A673 (cell line): ENCODE measurements at regions not wholly inside any gene's neighbourhood (a gene's known extent, or its start where the extent isn't known, plus 50 kb on each side); places are given as distances from the start of the nearest gene placed in this dataset.

ENCODE experiments used
- CTCF ChIP-seq: fragments of 300-800, 200-600 bp; sonication (generic); conservative IDR thresholded peaks from 2 replicates; pipeline ENCODE4 v1.5.1; 2017; ENCODE audit warnings: low read depth, mild to moderate bottlenecking, antibody characterized with exemption, low read length, moderate library complexity, mixed read lengths
- EZH2 ChIP-seq: fragments of 200-600 bp; sonication (generic); IDR thresholded peaks from 2 replicates; pipeline ENCODE4 v1.6.1; 2017; ENCODE audit warnings: borderline replicate concordance, low read depth, mild to moderate bottlenecking, mixed read lengths, antibody characterized with exemption, low read length; ENCODE audit not compliant: poor library complexity, severe bottlenecking

GRCh38 chr21:26679284-26679683 is 106.2 kb upstream of the CYYR1 start:
- TF ChIP-seq CTCF (no peak), EZH2 (no peak)
